ENCODE measurements at regions not wholly inside any gene's neighbourhood (a gene's known extent, or its start where the extent isn't known, plus 50 kb on each side); places are given as distances from the start of the nearest gene placed in this dataset.

DNA sequence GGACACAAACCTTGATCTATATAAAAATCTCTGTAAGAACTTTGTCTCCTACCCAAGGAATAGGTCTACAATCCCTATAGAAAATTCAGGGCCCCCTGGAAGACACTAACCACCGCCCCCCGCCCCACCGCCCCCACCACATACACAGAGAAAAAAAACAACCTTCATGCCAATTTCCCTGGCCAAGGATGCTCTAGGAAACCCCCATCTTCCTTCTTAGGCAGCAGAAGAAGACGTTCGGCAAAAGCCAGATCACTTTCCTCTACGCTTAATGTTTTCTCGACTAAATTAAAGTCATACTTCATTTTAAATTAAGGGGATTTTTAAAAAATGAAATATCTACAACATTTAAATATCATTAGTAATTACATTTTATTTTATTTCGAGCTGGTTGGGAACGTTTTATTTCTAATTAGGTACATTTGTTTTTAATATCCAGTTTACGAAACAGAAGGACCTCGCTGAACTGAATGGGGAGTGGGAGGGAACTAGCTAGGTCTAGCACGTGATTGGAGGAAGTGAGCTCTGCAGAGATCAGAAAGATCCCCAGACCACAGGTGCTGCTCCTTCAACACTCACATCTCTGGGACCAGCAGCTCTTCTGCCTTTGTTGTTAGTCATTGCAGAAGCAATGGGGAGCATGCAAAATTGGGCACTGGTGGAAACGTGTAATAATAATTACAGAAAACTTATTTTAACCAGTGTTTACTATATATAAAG is 472.3 kb downstream of the MN1 start:
- no peak for DNase-seq

DNA sequence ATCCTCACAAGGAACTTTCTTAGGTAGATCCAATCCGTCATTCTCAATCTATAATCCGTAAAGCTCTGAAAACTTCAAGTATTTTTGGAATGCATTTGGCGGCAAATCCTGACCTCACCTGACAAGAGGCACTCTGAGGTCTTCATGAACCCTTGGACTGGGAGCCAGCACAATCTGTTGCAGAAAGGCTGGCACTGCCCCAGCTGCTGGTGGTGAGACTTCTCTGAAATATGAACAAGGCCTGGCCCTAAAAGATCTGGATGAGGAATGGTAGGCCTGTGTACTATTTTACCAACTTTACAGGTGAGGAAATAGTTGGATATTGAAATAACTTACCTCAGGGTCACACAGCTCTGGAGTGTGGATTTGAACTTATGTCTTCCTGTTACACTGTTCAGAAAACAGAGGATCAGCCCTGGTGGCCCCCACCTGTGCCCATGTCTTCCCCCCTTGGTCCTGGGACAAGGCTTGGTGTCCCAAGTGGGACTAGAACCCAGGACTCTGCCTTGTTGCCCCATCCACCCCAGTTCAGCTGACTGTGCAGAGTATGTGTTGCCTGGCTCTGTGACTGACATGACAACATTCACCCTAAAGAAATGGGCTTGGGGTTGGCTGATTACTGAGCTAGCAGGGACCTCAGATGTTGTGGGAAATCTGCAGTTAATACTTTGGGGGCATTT is 471.4 kb downstream of the MN1 start:
- no peak for DNase-seq

GRCh38 chr22:27331526-27332281 is 469.9 kb downstream of the MN1 start:
- no peak for DNase-seq

DNA sequence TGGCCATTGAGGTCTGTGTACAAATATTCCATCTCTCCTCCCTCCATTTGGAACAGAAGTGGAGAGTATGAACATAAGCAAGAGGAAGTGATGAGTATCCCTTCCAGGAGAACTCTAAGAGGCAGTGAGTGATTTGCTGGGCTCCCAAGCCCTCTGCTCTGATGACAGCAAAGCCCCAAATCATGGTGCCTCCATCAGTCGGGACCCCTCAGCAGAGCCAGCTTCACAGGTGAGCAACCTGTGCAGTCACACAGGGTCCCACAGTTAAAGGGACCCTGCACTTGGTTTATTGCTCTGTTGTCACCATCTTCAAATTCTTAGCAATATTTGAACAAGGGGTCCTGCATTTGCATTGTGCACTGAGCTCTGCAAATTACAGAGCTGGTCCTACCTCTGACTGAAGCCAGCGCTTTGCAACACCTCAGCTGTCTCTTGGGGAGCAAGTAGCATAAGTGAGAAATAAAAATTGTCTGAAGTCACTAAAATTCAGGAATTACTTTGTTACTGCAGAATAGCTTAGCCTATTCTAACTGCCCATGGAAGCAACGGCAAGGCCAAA is 466.4 kb downstream of the MN1 start:
- DNase-seq, result no peak

DNA sequence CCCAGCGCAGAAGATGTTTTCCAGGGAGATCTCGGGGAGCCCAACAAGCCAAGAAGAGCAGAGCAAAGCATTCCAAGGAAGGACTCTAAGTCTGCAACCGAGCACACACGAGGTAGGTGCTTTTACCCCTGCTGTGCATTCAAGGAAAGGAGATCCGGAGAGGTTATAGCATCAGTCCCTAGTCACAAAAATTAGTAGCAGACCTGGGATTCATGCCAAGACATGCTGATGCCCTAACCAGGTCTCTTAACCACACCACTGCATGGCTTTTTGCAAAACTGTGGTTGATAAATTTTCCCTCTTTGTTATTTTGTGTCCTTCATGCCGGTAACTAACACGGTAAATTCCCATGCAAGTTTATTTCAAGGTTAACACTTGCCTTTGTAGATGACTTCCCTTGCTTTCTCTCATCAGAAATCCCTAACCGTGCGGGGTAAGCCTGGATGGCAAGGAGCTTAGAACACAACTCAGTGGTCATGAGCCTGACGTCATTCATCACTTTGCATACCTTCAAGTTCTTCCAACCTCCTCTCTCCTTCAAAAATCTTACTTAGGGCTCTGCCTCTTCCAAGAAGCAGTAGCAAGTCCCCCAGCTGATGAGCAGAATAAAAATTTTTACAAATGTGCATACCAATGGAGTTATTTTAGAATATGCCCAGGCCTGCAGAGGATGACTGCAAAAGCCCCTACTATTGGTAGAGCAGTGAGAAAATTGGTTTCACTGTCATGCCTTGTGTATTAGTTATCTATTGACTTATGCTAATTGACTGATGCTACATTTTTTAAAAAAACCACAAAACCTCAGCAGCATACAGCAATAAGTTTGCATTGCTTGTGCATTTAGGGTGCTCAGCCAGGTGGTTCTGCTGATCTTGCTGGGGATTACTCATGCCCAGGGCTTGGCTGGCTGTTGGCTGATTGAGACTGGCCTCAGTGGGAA is 465.1 kb downstream of the MN1 start:
- no peak for DNase-seq

DNA sequence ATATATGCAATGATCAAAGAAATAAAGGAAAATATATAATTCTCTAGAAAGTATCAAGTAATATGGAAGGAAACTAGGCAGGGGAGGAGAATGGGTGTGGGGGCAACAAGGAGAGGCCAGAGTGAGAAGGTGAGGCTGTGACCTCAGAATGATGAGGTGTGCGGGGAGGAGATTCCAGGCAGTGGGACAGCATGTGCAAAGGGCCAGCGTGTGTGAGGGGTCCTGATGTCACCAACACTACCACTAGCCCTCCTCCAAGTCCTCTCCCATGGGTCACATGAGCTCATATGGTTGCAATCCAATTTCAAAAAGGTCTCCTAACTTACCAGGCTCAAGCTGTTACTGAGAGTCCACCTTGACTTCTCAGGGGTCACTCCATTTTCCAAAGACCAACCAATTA is 463.9 kb downstream of the MN1 start:
- no peak for DNase-seq

DNA sequence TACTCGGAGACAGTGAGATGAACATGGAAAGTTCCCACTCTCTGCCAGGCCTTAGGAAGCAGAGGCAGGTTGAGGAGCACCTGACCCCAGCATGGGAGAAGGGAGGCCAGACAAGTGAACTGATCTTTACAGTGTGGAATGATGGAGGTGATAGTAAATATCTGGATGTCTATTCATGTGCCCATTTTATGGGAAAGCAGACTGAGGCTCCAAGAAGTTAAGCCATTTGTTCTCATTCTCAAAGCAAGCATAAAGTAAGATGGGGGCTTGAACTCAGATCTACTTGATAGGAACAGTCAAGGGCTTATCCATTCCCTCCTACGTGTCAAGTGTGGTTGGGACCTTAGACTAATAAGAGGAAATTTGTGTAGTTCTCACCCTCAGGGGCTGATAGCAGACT is 461.5 kb downstream of the MN1 start:
- no peak for DNase-seq

GRCh38 chr22:27344546-27344945 is 457.0 kb downstream of the MN1 start:
- DNase-seq, result no peak

DNA sequence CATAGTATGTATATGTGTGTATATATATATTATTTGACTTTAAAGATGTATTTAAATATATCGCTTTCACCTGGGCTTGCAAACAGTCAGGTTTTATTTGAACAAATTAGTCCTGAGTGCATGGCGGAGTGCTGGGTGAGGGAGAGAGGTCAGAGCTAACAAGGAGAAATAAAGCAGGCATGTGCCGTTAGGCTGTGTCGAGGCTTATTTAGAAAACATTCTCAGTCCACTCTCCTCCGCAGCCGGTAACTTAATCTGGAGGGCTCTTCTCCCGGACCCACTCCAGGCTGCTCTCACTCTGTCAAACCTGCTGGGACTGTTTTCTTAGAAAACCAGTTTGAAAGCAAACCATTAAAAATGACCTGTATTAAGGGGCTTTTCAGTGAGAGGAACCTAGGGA is 455.9 kb downstream of the MN1 start:
- no peak for DNase-seq

GRCh38 chr22:27347951-27348350 is 453.6 kb downstream of the MN1 start:
- DNase-seq, result no peak

DNA sequence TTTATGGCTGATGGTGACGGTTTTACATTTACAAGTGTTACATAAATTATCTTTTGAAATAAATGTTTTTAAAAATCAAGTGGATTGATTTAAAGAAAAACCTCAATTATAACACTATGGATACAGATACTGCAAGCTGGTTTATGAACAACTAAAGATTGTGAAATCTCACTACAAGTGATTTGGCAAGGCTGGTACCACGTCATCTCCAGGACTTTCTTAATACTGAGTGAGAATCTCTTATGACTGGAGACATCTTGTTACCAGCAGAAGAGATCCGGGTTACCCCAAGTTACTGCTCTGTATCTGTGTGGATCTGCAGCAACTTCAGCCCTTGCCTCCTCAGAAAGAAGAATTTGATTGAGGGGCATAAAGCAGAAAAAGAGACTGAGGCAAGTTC is 452.9 kb downstream of the MN1 start:
- DNase-seq, result no peak

DNA sequence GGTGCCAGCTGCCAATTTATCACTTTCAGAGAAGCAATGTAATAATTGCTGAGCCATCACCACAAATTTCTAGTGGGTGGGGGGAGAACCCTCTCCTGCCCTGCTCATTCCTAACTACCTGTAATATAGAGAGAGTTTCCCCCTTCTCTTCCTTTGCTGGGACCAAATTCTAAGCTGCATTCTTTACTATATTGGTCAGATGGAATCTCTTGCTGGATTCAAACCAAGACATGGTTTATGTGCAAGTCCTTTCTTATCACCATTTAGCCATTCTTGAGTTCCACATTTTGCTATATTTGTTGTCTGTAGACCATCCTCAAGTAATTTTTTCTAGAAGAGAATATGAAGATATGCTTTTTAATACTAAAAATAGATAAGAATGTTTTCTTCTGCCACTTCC is 452.1 kb downstream of the MN1 start:
- no peak for DNase-seq

- no peak for DNase-seq
These were observed 451.2 kb downstream of the MN1 start for GRCh38 chr22:27350306-27350705.

DNA sequence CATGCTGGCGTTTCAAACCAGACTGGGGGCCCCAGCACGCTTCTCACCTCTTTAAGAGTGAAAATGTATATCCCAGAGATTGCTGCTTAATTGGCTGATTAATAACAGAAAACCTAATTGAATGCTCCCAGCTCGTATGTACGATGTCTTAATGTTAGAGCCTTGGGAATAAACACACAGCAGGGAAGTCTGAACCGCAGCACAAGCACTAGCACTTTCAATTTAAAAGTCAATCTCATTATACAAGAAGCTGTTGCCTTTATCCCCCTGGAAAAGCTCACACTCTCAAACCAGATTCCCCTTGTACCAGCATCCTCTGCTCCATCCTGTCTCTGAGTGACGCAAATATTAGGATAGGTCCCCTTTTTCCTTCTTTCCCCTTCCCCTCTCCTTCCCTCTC is 449.1 kb downstream of the MN1 start:
- no peak for DNase-seq

GRCh38 chr22:27358096-27358870 is 443.3 kb downstream of the MN1 start:
- DNase-seq, result no peak

DNA sequence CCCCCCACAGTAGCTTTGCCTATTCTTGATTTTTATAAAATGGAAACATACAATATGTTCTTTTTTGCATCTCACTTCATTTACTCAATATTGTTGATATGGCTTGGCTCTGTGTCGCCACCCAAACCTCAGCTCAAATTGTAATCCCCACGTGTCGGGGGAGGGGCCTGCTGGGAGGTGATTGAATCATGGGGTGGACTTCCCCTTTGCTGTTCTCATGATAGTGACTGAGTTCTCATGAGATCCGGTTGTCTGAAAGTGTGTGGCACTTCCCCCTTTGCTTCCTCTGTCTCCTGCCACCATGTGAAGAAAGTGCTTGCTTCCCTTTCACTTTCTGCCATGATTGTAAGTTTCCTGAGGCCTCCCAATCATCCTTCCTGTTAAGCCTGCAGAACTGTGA is 431.3 kb downstream of the MN1 start:
- no peak for DNase-seq

- no peak for DNase-seq
These were observed 430.6 kb downstream of the MN1 start for GRCh38 chr22:27370987-27371386.

DNA sequence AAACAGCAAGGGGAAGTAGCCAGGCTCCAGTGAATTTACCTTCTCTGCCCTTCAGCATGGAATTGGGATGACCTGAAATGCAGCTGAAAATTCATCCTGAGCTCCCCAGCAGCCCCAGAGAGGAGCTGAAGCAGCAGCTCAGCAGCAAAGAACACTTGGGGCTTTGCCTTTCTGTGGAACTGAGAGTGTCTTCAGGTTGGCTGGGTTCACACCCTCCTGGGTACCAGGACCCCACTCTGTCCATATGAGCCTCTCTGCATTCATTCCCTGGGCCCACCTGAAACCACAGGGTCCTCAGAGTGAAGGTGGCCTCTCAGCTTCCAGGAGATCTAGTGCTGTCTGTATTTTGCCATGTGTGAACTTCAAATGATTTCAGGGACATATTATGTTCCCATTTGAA is 429.2 kb downstream of the MN1 start:
- DNase-seq, result no peak

- no peak for DNase-seq
These were observed 428.4 kb downstream of the MN1 start for GRCh38 chr22:27372969-27373670.

DNA sequence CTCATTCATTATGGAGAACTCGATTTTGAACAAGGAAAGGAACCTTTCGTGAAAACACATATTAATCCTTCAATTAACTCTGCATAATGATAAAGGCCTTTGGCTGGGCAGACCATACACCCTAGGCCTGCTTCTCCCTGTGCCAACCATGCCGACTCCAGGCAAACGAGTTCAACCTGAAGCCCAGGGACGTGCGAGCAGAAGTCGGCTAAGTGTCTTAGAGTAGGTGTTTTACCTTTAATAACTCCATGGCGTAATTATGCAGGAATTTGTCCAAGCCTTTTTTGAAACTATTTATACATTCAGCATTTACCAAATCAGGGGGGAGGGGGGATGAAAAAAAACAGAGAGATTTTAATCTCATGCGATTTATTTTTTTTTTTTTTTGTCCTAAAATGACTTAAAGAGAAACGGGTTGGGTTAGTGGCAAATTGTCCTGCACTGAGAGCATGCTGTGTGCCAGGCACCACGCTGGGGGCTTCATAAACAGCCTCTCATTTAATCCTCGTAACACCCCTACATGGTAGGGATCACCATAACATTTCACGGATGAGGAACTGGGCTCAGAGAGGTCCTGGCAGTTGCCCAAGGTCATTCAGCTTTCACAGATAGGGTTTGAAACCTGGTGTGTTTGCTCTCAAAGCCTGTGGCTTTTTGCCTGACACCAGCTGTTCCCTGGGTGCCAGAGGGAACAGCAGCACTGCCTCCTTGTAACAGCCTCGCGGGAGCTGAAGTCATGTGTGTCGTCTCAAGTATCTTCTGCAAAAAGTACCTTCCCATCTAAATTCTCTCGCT is 423.9 kb downstream of the MN1 start:
- DNase-seq, result no peak

Data from activated CD4-positive, alpha-beta T cell treated with anti-CD3 and anti-CD28 coated beads, Interleukin-2, amount 50 U/mL, for 4 hours (primary cell).